ENCODE measurements at regions not wholly inside any gene's neighbourhood (a gene's known extent, or its start where the extent isn't known, plus 50 kb on each side); places are given as distances from the start of the nearest gene placed in this dataset.

DNA sequence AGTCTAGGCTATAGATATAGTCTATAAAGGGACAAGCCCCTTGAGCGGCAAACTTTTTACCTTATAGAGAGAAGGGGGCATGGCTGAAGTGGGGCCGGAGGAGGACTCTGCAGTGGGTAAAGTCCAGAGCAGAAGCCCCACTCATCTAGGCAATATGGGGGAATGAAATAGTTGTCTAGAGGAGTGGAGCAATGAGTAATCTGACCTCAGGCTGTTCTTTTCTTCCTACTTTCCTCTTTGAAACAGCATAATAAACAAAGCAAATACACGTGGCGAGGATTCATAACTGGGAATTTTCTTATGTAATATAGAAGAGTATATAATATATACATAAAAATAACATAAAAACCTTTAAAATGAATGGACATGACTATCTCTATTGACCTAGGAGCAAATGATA is 546.4 kb upstream of the ZNF385D start:
- WGBS (ENCODE audit: low lambda C conversion rate) = 81% methylated on average over 4 of the region's 4 CpGs

More for the DNA sequence above, 546.4 kb upstream of the ZNF385D start:
- H3K27me3 ChIP-seq (ENCODE audit: insufficient read depth) = no peaks in the 10 kb centered on the region
- H3K9me3 ChIP-seq = no peaks in the 10 kb centered on the region
- no peaks in the 10 kb centered on the region for H4K20me1 ChIP-seq (ENCODE audit: insufficient read depth)
- no peaks in the 10 kb centered on the region for H3K79me2 ChIP-seq (ENCODE audit: insufficient read depth)
- ChIA-PET POLR2A (no interaction called here), CTCF (no interaction called here)
- H3K9ac ChIP-seq = no peak overlapping the region
- TF ChIP-seq CHD2 (IDR thresholded peaks at IDR 0.05; ENCODE audit: low read length, partially characterized antibody) = no peak
- TF ChIP-seq ELF1 (IDR thresholded peaks at IDR 0.05) = no peak
- TF ChIP-seq SIN3A (IDR thresholded peaks at IDR 0.05; ENCODE audit: borderline replicate concordance, low read depth, low read length) = no peak
- TF ChIP-seq POLR2AphosphoS5 (IDR thresholded peaks at IDR 0.05; ENCODE audit: low read depth, low read length) = no peak
- TF ChIP-seq RFX5 (IDR thresholded peaks at IDR 0.05; ENCODE audit: low read length) = no peak
- no peak for TF ChIP-seq JUND (IDR thresholded peaks at IDR 0.05)
- TF ChIP-seq RCOR1 (IDR thresholded peaks at IDR 0.05; ENCODE audit: low read length) = no peak
- TF ChIP-seq, protein P1, sequence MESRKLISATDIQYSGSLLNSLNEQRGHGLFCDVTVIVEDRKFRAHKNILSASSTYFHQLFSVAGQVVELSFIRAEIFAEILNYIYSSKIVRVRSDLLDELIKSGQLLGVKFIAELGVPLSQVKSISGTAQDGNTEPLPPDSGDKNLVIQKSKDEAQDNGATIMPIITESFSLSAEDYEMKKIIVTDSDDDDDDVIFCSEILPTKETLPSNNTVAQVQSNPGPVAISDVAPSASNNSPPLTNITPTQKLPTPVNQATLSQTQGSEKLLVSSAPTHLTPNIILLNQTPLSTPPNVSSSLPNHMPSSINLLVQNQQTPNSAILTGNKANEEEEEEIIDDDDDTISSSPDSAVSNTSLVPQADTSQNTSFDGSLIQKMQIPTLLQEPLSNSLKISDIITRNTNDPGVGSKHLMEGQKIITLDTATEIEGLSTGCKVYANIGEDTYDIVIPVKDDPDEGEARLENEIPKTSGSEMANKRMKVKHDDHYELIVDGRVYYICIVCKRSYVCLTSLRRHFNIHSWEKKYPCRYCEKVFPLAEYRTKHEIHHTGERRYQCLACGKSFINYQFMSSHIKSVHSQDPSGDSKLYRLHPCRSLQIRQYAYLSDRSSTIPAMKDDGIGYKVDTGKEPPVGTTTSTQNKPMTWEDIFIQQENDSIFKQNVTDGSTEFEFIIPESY (IDR thresholded peaks at IDR 0.05; ENCODE audit: borderline replicate concordance, low read depth) = no peak
- TF ChIP-seq RAD21 (IDR thresholded peaks at IDR 0.05; ENCODE audit: low read length) = no peak
- no peak for TF ChIP-seq TCF12 (IDR thresholded peaks at IDR 0.05)
- no peak for TF ChIP-seq GATA2 (CRISPR knock-in tag; IDR thresholded peaks at IDR 0.05)
- no peak for TF ChIP-seq FOXM1 (IDR thresholded peaks at IDR 0.05; ENCODE audit: low read depth)
- no peak for TF ChIP-seq MEF2A (IDR thresholded peaks at IDR 0.05; ENCODE audit: borderline replicate concordance, low read depth)
- no peak for TF ChIP-seq EZH2phosphoT487 (IDR thresholded peaks at IDR 0.05; ENCODE audit: borderline replicate concordance, low read depth)
- TF ChIP-seq, protein P2, sequence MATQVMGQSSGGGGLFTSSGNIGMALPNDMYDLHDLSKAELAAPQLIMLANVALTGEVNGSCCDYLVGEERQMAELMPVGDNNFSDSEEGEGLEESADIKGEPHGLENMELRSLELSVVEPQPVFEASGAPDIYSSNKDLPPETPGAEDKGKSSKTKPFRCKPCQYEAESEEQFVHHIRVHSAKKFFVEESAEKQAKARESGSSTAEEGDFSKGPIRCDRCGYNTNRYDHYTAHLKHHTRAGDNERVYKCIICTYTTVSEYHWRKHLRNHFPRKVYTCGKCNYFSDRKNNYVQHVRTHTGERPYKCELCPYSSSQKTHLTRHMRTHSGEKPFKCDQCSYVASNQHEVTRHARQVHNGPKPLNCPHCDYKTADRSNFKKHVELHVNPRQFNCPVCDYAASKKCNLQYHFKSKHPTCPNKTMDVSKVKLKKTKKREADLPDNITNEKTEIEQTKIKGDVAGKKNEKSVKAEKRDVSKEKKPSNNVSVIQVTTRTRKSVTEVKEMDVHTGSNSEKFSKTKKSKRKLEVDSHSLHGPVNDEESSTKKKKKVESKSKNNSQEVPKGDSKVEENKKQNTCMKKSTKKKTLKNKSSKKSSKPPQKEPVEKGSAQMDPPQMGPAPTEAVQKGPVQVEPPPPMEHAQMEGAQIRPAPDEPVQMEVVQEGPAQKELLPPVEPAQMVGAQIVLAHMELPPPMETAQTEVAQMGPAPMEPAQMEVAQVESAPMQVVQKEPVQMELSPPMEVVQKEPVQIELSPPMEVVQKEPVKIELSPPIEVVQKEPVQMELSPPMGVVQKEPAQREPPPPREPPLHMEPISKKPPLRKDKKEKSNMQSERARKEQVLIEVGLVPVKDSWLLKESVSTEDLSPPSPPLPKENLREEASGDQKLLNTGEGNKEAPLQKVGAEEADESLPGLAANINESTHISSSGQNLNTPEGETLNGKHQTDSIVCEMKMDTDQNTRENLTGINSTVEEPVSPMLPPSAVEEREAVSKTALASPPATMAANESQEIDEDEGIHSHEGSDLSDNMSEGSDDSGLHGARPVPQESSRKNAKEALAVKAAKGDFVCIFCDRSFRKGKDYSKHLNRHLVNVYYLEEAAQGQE (IDR thresholded peaks at IDR 0.05; ENCODE audit: low read depth, low read length) = no peak
- TF ChIP-seq MXI1 (IDR thresholded peaks at IDR 0.05; ENCODE audit: low read depth, low read length) = no peak
- TF ChIP-seq, protein P3, sequence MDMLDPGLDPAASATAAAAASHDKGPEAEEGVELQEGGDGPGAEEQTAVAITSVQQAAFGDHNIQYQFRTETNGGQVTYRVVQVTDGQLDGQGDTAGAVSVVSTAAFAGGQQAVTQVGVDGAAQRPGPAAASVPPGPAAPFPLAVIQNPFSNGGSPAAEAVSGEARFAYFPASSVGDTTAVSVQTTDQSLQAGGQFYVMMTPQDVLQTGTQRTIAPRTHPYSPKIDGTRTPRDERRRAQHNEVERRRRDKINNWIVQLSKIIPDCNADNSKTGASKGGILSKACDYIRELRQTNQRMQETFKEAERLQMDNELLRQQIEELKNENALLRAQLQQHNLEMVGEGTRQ (IDR thresholded peaks at IDR 0.05; ENCODE audit: borderline replicate concordance, low read depth, low read length) = no peak
- TF ChIP-seq, protein P4, sequence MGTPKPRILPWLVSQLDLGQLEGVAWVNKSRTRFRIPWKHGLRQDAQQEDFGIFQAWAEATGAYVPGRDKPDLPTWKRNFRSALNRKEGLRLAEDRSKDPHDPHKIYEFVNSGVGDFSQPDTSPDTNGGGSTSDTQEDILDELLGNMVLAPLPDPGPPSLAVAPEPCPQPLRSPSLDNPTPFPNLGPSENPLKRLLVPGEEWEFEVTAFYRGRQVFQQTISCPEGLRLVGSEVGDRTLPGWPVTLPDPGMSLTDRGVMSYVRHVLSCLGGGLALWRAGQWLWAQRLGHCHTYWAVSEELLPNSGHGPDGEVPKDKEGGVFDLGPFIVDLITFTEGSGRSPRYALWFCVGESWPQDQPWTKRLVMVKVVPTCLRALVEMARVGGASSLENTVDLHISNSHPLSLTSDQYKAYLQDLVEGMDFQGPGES (IDR thresholded peaks at IDR 0.05; ENCODE audit: low read depth, low read length) = no peak
- no peak for TF ChIP-seq FOXJ3 (CRISPR knock-in tag; IDR thresholded peaks at IDR 0.05)
- no peak for TF ChIP-seq RXRA (IDR thresholded peaks at IDR 0.05; ENCODE audit: borderline replicate concordance, low read depth)
- no peak for DNase-seq
- H3K4me2 ChIP-seq = no peak overlapping the region
- H3K9me2 ChIP-seq = no peaks in the 10 kb centered on the region
- no peak overlapping the region for H3K4me3 ChIP-seq (ENCODE audit: low read depth in 2 of 2, low read length in 1 of 2)
- no peak overlapping the region for H3K27ac ChIP-seq (ENCODE audit: low read depth in 2 of 2, low read length in 1 of 2)
- H2AFZ ChIP-seq (ENCODE audit: low read depth) = no peak overlapping the region
- H3K36me3 ChIP-seq (replicated peaks in 1 of 2; ENCODE audit: control insufficient read depth in 1 of 2, insufficient read depth in 2 of 2, low read length in 1 of 2) = no peaks in the 10 kb centered on the region
- H3K4me1 ChIP-seq (ENCODE audit: control insufficient read depth in 1 of 2, insufficient read depth in 2 of 2, low read depth in 1 of 2, low read length in 1 of 2) = peaks cover 0 to 3% of the 10 kb centered on the region in 2 experiments; a peak in 1 of 4 replicates
- H3F3A ChIP-seq (replicated peaks; ENCODE audit: insufficient read depth) = peaks cover 4% of the 10 kb centered on the region

All from SK-N-SH (cell line).